ENCODE measurements at regions not wholly inside any gene's neighbourhood (a gene's known extent, or its start where the extent isn't known, plus 50 kb on each side); places are given as distances from the start of the nearest gene placed in this dataset.

DNA sequence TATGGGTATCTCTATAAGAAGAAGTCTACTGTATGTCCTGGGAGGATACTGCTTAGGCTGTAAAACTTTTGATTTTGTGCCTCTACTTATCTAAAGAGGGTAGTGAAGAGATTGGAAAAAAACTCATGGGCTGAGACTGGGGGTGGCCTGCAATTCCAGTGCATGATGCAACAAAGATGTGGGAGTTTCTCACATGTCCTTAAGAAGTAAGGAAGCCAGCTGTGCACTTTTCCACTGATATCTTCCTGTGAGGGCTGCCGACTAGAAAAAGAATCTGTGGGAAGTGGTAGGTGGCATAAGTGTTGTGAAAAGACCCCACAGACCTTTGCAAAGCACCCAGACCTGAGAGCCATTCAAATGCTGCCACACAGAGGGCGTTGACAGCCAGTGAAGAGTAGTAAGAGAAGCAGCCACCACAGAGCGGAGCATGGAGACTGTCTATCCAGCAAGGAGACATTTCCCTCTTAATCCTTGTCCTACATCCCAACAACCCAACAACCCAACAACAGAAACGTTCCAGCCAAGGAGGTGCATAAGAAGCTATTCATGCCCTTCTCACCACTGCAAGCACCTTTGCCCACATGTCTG is 65.1 kb downstream of the PFDN4 start:
- no peak for DNase-seq (ENCODE audit: low read depth)

DNA sequence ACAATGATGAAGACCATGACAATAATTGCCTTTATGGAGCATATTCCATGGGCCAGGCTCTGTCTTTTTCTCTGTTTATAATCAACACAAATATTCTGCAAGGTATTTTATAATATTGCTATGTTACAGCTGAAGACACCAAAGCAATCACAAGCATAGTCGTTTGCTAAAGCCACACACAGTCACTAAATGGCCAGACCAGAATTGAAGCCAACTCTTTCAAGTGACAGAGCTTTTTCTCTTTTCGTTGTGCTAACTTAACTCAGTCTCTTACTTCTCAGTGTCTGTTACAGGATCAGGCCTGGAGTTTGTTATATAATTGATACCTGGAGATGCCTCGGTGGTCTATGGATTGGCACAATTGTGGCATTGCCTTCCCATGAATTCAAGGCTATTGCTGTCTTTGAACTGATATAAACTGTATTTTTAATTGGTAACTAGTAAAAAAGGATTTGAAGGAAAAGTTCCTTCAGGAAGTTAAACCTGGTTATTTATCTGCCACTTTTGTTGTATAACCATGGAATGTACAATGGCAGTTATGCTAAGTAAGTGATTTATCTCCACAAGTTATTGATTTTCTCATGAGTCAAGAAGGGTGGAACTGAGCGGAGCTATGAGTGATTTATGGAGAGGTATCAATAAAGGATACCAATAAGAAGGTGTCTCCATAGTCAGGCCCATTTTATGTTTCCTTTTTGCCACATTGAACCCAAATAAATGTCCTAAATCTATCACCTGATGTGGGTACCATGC is 67.6 kb downstream of the PFDN4 start:
- DNase-seq (ENCODE audit: low read depth) = no peak

DNA sequence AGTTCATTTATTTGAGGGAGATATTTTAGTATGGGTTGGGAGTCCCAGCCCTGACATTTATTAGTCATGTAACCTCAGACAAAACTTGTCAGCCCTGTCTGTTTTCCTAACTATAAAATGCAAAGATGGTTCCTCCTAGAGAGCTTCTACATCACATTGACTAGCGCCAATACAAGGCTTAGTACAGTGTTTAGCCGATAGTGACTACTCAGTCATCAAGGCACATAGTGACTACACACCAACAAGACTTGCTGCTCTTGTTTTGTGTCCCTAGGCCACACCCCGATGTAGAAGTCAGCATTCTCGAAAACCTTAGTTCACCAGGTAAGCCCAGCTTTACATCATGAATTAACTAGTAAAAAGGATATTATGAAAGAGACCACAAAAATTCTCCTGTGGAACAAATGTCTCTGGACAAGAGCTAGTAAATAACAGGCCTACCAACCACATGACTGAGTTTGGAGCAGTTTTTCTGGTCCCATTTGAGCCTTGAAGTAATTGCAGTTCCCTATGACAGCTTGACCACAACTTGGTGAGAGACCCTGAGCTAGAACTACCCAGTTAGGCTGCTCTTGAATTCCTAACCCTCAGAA is 68.8 kb downstream of the PFDN4 start:
- no peak for DNase-seq (ENCODE audit: low read depth)

DNA sequence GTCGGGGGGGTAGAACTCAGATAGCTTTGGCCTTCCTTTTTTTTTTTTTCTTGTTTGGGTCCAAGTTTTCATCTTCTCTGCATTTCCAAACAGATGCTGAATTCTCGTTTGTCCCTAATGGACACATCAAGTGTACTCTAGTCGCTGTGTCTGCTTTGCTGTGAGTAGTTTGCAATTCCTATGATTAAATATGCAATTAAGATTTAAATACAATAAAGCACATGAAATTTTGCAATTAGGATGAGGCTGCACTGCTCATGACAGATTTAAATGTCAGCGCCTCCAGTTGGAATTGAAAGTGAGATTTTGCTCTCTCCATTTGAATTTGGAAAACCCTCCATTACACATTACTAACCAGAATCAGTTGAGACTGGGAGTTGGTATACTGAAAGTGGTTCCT is 70.4 kb downstream of the PFDN4 start:
- DNase-seq (ENCODE audit: low read depth) = no peak

DNA sequence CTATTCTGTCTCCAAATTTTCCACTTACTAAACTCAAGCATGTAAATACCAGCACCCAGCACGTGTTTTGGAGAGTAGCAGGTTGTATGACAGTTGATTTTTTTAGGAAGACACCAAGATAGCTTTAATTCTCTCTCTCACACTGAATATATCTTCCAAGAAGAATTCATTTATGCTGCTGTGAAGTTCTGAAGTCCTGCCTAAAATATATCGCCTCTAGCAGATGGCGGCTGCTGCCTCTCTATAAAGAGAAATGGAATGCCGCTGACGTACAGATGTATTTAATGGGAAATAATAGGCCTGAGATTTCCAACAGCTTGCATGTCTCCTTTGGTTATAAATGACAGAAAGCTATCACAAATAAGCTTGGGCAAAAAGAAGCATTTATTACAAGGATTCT is 74.7 kb downstream of the PFDN4 start:
- DNase-seq (ENCODE audit: low read depth) = no peak

DNA sequence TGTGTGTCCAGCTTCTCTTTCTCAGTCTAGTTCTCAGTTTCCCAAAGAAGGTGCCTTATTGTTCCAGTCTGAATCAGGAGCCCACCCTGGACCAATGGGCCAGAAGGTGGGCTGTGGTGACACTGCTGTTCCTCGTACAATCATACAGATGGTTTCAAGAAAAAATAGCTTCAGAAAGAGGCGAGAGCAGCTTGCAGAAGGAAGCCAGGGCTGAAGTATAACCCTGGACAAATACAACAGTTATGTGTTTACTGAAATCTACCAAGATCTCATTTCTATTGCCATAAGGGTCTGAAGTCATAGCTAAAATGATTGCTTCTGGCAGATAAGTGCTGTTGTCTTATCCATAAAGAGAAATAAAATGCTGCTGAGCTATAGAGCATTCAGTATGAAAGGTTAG is 75.4 kb downstream of the PFDN4 start:
- DNase-seq (ENCODE audit: low read depth) = no peak

DNA sequence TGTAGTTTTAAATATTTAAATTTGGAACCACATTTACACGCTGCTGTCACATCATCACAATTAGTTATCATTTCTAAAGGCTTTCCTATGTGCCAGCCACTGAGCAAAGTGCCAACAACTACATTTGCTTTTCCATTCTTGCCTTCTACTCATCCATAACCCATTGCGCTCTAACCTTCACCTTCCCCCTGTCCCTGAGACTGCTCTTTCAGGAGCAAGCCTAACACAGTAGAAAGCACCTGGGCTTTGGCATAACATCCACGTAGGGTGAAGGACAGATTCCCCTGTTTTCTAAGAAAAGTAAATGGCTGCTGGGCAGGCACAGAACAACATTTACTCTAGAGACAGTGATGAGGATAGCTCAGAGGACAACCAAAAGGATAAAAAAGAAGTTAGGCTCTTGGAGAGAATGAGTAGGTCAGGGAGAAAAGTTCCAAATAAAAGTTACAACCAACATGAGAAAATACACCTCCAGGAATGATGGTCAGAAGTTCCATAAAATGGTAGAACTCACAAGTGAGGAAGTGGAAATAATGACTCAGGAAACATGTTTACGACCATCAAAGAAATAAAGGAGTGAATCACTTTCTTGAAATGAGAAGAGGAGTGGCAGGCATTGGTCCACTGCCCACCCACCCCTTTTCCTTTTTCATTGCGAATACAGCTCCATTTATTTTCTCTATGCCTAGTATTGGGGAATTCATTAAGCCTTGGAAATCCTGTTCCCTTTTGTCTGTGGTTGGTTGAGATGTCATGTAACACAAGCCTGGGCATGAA is 77.2 kb downstream of the PFDN4 start:
- DNase-seq (ENCODE audit: low read depth) = peak; percentile 30

DNA sequence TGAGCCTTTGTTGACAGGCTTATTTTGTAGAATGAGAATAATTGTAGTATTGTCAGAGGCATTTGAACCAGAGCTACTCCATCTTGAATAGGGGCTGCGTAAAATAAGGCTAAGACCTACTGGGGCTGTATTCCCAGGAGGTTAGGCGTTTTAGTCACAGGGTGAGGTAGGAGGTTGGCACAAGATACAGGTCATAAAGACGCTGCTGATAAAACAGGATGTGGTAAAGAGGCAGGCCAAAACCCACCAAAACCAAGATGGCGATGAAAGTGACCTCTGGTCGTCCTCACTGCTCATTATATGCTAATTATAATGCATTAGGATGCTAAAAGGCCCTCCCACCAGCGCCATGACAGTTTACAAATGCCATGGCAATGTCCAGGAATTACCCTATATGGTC is 82.7 kb downstream of the PFDN4 start:
- DNase-seq (ENCODE audit: low read depth) = peak; percentile 9

DNA sequence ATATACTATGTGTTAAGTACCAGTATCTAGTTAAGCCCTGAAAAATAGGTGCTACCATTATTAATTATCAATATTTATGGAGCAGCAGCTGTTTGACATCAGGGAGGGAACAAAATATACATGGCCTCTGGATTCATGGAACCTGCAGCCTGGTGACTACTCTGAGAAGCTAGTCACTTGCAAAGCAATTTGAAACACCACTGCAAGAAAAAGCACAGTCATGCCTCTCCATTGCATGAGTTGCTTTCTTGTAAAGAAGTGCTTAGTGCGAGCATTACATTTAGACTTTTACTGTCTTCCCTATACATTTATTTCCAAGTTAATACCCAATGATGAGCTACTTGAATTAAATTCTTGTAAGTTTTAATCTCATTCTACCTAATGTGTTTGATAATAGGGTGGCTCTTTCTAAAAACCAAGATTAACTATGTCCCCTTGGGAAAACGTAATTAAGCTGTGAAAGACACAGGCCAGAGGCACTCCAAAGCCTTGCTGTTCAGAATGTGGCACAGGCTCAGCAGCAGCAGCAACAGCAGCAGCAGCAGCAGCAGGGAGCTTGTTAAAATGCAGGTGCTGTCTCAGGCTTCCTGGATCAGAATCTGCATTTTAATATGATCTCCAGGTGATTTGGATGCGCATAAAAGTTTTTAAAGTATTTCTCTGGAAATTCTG is 83.6 kb downstream of the PFDN4 start:
- DNase-seq (ENCODE audit: low read depth) = no peak

DNA sequence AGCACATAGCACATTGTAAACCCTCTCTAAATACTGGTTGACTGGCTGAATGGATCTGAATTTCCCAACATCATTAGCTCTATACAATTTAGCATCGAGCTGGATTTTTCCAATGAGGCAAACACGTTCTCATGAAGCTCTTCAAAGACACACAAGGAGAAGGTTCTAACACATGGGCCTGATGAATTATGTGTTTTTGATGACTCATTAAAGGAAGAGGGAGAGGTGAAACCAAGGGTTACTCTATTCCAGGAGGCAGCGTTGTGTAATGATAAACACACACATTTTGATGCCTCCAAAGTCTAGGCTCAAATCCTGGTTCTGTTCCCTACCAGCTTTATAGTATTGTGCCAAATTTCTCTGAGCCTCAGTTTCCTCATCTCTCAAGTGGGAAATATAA is 84.3 kb downstream of the PFDN4 start:
- DNase-seq (ENCODE audit: low read depth) = peak; percentile 38

DNA sequence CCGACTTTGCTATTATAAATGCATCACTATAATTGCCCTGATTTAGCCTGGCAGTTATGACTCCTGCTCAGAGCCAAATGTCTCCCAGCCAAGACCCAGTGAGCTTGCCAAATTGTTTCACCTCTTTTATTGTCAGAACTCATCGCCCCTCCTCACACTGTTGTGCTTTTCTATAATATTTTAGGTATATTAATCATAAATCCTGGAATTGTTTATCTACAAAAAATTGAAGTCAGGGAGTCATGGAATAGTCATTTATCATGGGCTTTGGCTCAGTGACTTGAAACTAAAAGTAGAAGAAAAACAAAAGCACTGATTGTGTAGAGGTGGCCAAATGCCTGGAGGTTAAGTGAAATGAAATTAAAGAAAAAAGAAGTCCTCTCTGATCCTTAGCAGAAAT is 85.6 kb downstream of the PFDN4 start:
- peak; percentile 18 for DNase-seq (ENCODE audit: low read depth)

DNA sequence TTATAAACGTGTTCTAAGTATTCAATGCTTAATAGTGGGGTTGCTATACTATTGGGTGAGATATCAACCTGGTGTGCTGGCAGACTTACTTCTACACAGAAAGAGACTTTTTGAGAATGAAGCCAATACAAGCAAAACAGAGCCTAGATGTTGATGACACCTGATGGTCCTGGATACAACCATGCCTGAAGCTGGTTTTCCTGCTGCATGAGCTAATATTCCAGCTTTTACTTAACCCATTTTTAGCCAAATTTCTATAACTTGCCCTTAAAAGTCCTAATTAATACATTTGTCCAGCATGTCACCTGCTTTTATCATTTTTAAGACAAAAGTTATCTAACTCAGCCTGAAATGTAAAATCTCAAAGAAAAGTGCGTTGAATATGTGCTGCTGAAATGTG is 86.2 kb downstream of the PFDN4 start:
- no peak for DNase-seq (ENCODE audit: low read depth)

DNA sequence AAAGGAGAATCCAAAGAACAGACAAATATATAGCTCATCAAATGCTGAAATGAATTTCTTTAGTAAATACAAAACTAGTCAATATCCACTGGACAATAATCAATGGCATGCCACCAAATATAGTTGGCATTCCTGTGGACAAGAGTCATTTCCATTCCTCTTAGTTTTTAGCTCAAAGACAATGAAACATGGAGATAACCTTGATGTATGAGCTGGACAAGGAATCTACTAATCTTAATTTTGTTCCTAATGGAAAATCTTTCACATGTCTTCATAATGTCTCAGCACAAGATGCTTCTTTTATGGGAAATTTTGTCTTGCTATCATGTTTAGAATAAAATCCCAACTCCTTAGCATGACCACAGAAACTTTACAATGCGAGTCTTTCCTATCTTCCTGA is 87.8 kb downstream of the PFDN4 start:
- DNase-seq (ENCODE audit: low read depth) = no peak

DNA sequence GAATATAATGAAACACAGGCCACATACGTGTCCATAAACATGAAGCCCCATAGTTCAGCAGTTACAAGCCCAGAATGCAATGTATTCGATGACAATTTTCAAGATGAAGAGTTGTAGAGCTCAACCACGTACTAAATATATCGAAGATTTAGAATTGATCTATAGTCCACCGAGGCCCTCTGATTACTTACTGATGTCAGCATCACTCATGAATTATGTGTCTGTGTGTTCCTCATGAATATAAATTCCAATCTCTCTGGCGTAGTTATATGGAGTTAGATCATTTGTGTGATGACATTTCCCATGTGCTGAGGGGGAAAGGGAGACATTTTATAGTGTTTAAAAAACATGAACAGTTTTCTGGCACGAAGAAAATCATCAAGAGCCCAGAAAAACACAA is 97.5 kb downstream of the PFDN4 start:
- DNase-seq (ENCODE audit: low read depth) = no peak

DNA sequence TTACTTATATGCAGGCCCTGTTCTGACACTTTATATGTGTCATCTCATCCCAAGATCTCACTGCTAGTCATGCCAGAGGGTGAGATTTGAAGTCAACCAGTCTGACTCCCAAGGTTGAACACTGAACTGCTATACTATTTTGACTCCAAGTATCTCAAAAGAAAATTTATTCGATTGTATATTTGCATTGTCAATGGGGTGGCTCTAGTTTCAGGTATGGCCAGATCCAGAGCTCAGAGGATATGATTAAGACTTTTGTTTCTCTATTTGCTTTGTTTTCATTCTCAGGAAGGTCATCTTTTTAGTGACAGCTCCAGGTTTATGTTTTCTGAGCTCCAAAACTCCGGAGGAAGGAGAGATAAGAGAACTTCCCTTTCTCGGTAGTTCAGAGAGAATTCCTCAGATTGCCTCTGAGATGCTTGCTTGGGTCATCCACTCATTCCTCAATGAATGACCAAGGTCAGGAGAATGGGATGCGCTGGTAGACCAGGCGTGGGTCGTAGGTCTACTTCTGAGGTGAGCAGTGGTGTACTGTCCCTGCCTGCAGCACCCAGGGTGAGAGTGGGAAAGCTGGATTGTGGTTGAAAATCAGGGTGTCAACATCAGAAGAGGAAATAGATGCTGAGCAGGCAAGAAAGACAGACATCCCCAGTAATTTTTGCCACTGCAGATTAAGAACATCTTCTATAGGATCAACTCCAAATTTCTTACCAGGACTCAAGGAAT is 99.3 kb downstream of the PFDN4 start:
- DNase-seq (ENCODE audit: low read depth) = no peak

DNA sequence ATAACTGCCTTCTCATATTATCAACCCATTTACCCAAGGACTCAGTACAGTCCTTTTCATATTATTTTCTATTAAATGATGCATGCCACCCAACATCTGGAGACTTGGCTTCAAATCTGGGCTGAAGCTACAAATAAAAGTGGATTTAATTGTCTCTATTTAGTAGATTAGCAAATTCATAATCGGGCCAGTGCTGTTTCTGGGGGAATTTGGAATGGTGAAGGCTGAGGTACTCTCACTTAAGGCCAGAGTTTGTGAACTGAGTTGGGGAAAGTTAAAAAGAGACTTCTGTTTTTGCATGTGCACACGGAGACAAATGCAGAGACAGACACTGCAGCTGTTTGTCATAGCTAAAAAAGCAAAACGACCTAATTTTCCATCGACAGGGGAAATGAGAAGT is 100.9 kb downstream of the PFDN4 start:
- no peak for DNase-seq (ENCODE audit: low read depth)

DNA sequence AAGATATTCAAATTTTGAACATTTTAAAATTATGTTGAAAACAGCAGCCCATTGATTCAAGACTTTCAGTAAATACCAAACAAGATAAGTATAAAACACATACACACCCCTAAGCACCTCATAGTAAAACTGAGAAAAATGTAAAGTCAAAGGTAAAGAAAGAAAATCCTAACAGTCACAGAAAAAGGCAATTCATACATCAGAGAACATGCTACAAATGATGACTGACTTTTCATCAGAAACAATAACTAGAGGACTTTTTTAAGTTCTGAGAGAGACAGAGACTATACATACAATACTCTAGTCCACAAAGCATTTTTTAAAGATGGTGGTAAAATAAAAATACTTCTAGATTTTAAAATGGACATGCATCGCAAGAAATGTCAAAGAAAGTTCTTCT is 111.0 kb downstream of the PFDN4 start:
- DNase-seq (ENCODE audit: low read depth) = no peak

DNA sequence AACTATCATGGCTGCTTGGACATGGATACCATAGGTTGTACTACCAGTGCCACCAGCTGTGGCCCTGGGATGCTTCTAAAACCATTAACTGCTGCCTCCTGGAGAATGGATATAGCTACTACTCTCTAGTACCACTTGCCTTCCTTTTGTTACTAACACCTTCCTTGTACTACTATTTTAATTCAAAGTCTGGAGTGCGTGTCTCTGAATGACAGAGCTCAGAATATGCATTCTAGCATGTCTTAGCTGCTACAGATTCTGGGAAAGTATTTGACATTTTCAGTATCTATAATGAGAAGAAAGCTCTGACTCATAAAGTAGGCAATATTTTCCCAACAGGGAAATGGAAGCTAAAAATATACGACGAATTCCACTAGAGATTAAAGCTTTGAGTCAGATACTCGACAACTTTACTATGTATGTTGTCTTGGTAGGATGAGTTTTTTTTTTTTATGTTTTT is 112.3 kb downstream of the PFDN4 start:
- DNase-seq (ENCODE audit: low read depth) = no peak

DNA sequence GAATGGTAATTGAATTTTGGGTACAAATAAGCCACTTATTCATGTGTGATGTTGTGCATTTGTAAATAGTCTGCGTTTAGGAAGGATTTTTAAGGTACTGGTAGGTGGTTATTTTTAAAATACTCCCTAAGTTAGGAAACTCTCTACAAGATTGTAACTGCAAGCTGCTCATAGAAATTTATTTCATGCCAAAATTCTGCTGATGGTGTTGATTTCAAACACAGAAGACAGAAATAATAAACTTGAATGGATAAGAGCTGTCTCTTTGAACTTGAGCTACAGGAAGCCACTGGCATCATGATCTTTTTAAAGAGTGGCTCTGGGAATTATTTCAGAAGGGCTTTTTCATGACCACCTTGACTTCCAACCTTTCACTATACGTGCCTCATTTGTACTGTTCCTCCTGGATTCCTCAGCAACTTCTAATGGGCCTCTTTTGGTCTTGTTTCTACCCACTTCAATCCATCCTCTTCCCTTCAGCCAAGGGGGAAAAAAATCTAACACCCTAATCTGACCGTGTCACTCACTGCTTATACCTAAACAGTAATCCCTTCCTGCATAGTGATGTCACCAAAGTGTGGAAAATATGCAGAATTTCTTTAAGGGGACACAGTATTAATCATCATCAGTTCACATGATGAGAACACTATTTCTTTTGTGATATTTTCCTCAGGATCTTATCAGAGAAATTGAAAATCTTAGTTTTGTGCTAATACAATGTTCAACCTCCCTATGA is 113.6 kb downstream of the PFDN4 start:
- DNase-seq (ENCODE audit: low read depth) = no peak

DNA sequence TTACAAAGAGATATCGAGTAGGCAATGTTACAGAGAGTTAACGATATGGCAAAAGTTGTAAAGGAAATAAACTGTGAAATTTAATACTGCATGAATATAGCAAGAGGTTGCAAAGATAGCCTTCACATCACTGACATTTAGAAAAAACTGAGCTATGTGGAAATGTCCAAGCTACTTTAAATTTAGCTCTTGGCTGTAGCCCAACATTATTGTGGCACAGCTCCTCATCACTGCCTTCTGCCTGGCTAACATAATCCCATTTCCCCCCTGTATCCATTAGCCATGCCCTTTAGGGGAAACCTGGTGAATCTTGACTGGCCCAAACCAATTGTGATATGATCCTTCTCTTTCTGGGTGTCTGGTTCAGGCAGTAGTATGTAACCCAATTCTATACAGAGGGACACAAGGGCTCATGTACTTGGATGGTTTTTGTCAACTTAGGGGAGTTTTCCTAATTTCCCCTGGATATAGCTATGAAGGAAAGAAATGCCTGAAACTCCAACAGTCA is 115.4 kb downstream of the PFDN4 start:
- DNase-seq (ENCODE audit: low read depth) = peak; percentile 19

Data from RPMI7951 (cell line).